ENCODE measurements at regions not wholly inside any gene's neighbourhood (a gene's known extent, or its start where the extent isn't known, plus 50 kb on each side); places are given as distances from the start of the nearest gene placed in this dataset.

DNA sequence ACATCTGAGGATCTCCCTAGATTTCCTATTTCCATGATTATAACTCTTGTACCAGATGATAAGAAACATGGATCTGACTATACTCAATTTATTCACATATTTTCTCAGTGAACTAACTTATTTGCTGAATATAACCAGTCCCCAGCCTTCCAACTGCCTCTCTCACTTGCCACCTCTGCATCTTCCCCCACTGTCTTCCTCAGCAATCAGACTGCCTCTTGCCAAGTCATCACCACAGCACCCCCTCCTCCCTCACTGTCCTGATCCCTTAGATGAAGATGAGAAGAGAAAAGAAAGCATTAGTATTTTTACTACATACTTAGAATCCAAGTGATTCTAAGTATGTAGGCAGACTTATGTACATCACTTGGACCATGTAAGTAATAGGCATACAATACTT lies 71.9 kb downstream of the GTPBP8 start:
- no peak for TF ChIP-seq YY1 (IDR thresholded peaks at IDR 0.05; ENCODE audit: insufficient read depth, insufficient read length)
- TF ChIP-seq ZNF274 (IDR thresholded peaks at IDR 0.05; ENCODE audit: low read depth, low read length) = no peak

Measured in NT2/D1 (cell line).